PC-3 (cell line): ENCODE measurements at regions not wholly inside any gene's neighbourhood (a gene's known extent, or its start where the extent isn't known, plus 50 kb on each side); places are given as distances from the start of the nearest gene placed in this dataset.

Experiments
- ATAC-seq: fragments of 200-7000 bp; cut with Tn5 transposase; 2 replicates; pipeline ENCODE4 v1.9.1; 2020; ENCODE audit warnings: mild to moderate bottlenecking, moderate library complexity
- BruUV-seq: library from RNA; stranded (reverse); fragments of 400-500 nt; replicated peaks from 2 replicates; lab custom pipeline; 2021; lab: Mats Ljungman, UMichigan
- CTCF ChIA-PET: fragments of 300-600 bp; sonication (Branson Sonifier 250); formaldehyde crosslinking; loops from one replicate; lab custom pipeline; 2022; ENCODE audit warnings: antibody characterized with exemption; lab: Charles Lee
- POLR2A ChIA-PET: fragments of 300-600 bp; sonication (Branson Sonifier 250); formaldehyde crosslinking; loops from one replicate; lab custom pipeline; 2022; ENCODE audit warnings: antibody characterized with exemption; ENCODE audit not compliant: unreplicated experiment; lab: Charles Lee
- DNase-seq: peaks from one replicate; pipeline ENCODE4 v3.0.0-alpha.2; 2015
- H2AFZ ChIP-seq: fragments of 300-600 bp; sonication (generic); 2 replicates; pipeline ENCODE4 v1.6.0; 2016; ENCODE audit warnings: antibody characterized with exemption, low read length
- H3F3A ChIP-seq: fragments of 300-600 bp; sonication (generic); one replicate; pipeline ENCODE4 v1.6.0; 2017; ENCODE audit warnings: antibody characterized with exemption, low read length, control low read depth, mild to moderate bottlenecking; ENCODE audit not compliant: unreplicated experiment
- H3K27ac ChIP-seq: fragments of 300-600 bp; sonication (generic); 2 replicates; pipeline ENCODE4 v1.5.1; 2016; ENCODE audit warnings: mild to moderate bottlenecking, low read length
- H3K27me3 ChIP-seq: fragments of 300-600 bp; sonication (generic); 2 replicates; pipeline ENCODE4 v1.6.1; 2016; ENCODE audit warnings: low read length, mixed read lengths
- H3K36me3 ChIP-seq: fragments of 300-600 bp; sonication (generic); 2 replicates; pipeline ENCODE4 v1.6.1; 2016; ENCODE audit warnings: low read depth, mixed run types, low read length, mixed read lengths
- H3K4me1 ChIP-seq: fragments of 300-600 bp; sonication (generic); 2 replicates; pipeline ENCODE4 v1.5.1; 2016; ENCODE audit warnings: low read length; ENCODE audit not compliant: insufficient read depth
- H3K4me2 ChIP-seq: fragments of 300-600 bp; sonication (generic); 2 replicates; pipeline ENCODE4 v1.6.0; 2016; ENCODE audit warnings: low read length
- H3K4me3 ChIP-seq: fragments of 300-600 bp; sonication (generic); 2 replicates; pipeline ENCODE4 v1.5.1; 2016; ENCODE audit warnings: mild to moderate bottlenecking, low read length, mixed read lengths
- H3K79me2 ChIP-seq: fragments of 300-600 bp; sonication (generic); 2 replicates; pipeline ENCODE4 v1.6.1; 2017; ENCODE audit warnings: low read length, mixed read lengths
- H3K9ac ChIP-seq: fragments of 300-600 bp; sonication (generic); 2 replicates; pipeline ENCODE4 v1.6.0; 2016; ENCODE audit warnings: mild to moderate bottlenecking, low read length
- H3K9me2 ChIP-seq: fragments of 300-600 bp; sonication (generic); replicated peaks from 2 replicates; pipeline ENCODE4 v1.6.1; 2016; ENCODE audit warnings: mixed run types, low read length, mixed read lengths
- H3K9me3 ChIP-seq: fragments of 300-600 bp; sonication (generic); 2 replicates; pipeline ENCODE4 v1.6.1; 2016; ENCODE audit warnings: low read length, mixed read lengths
- H4K20me1 ChIP-seq: fragments of 300-600 bp; sonication (generic); 2 replicates; pipeline ENCODE4 v1.6.1; 2016; ENCODE audit warnings: low read length, mixed read lengths
- CTCF ChIP-seq: fragments of 300-600 bp; sonication (generic); conservative IDR thresholded peaks from 2 replicates; pipeline ENCODE4 v1.5.1; 2017; ENCODE audit warnings: antibody characterized with exemption, low read depth, mild to moderate bottlenecking, low read length
- EZH2 ChIP-seq: fragments of 300-600 bp; sonication (generic); IDR thresholded peaks from one replicate; pipeline ENCODE4 v1.6.1; 2017; ENCODE audit warnings: antibody characterized with exemption, mild to moderate bottlenecking, low read length; ENCODE audit not compliant: unreplicated experiment
- EZH2phosphoT487 ChIP-seq: fragments of 300-600 bp; sonication (generic); IDR thresholded peaks from 2 replicates; pipeline ENCODE4 v1.6.1; 2018; ENCODE audit warnings: mild to moderate bottlenecking, antibody characterized with exemption, low read length, borderline replicate concordance
- intact Hi-C: fragments of 100-400 bp; cut with micrococcal nuclease; formaldehyde crosslinking; loops from 2 replicates; pipeline ENCODE4 v1.9.0; 2023

GRCh38 chr14:49946320-49947141 is 53.6 kb downstream of the ARF6 start:
- Histone ChIP-seq H3K4me3 (peak overlapping the region; percentile 23; the same call in 1 of the 2 replicates), H3K4me2 (peak overlapping the region; percentile 72), H3F3A (peaks cover 10% of the 10 kb centered on the region), H3K36me3 (no peaks in the 10 kb centered on the region), H3K9ac (peak overlapping the region; percentile 9; the same call in 1 of the 2 replicates), H3K9me2 (no peaks in the 10 kb centered on the region; the same call in 1 of the 2 replicates), H3K4me1 (peaks cover 50% of the 10 kb centered on the region), H3K79me2 (no peaks in the 10 kb centered on the region), H2AFZ (no peak overlapping the region), H3K27me3 (no peaks in the 10 kb centered on the region), H3K9me3 (no peaks in the 10 kb centered on the region), H3K27ac (peak overlapping the region; percentile 65), H4K20me1 (no peaks in the 10 kb centered on the region)
- ChIA-PET POLR2A (interaction anchor here (0.6 to 0.7 kb wide), 3 partner anchors 12 to 99 kb away, joined by 3 to 4 read pairs (median 4); no protein-coding TSS in a partner anchor), CTCF (interaction anchor here (0.6 kb wide), 1 partner anchor 158 kb away, joined by 9 read pairs; no protein-coding TSS in a partner anchor)
- TF ChIP-seq EZH2 (no peak), EZH2phosphoT487 (no peak), CTCF (no peak)
- ATAC-seq, result peak; percentile 82
- DNase-seq, result peak; percentile 93
- intact Hi-C loops, result loop anchor here (1.0 to 2.0 kb wide), 6 partner anchors 14 to 84 kb away; partner anchors contain the start of gene ARF6
- BruUV-seq, result no TSS peak

- CTCF ChIA-PET, result no interaction called here
These were observed 54.6 kb downstream of the ARF6 start for GRCh38 chr14:49947506-49947905.

More at GRCh38 chr14:49947506-49947905, 54.6 kb downstream of the ARF6 start:
- ATAC-seq (no peak), DNase-seq (no peak)
- Histone ChIP-seq H3K9me3 (no peaks in the 10 kb centered on the region), H3K4me3 (no peak overlapping the region), H3F3A (peaks cover 11% of the 10 kb centered on the region), H3K79me2 (no peaks in the 10 kb centered on the region), H3K27ac (peak overlapping the region; percentile 65), H3K4me2 (peak overlapping the region; percentile 72; the same call in 1 of the 2 replicates), H3K27me3 (no peaks in the 10 kb centered on the region), H3K9ac (peak overlapping the region; percentile 1; the same call in 1 of the 2 replicates), H2AFZ (no peak overlapping the region), H3K9me2 (no peaks in the 10 kb centered on the region), H4K20me1 (no peaks in the 10 kb centered on the region), H3K36me3 (no peaks in the 10 kb centered on the region), H3K4me1 (peaks cover 60% of the 10 kb centered on the region)
- POLR2A ChIA-PET, result interaction anchor here (0.7 kb wide), 1 partner anchor 52 kb away, joined by 4 read pairs; no protein-coding TSS in a partner anchor
- intact Hi-C loops, result loop anchor here (2.0 kb wide), 3 partner anchors 13 to 85 kb away; partner anchors contain the start of gene ARF6
- no peak for TF ChIP-seq EZH2
- no peak for TF ChIP-seq CTCF
- TF ChIP-seq EZH2phosphoT487, result no peak
- BruUV-seq, result TSS peak; percentile 37
